HCT116 (cell line): ENCODE measurements at regions not wholly inside any gene's neighbourhood (a gene's known extent, or its start where the extent isn't known, plus 50 kb on each side); places are given as distances from the start of the nearest gene placed in this dataset.

Experiments used
- ATAC-seq: fragments of 200-7000 bp; cut with Tn5 transposase; 2 replicates; pipeline ENCODE4 v1.9.1; 2020; ENCODE audit warnings: mild to moderate bottlenecking, moderate library complexity
- BruUV-seq: library from RNA; stranded (reverse); fragments of 400-500 nt; replicated peaks from 2 replicates; lab custom pipeline; 2021; lab: Mats Ljungman, UMichigan
- CTCF ChIA-PET: fragments of 300-600 bp; sonication (Branson Sonifier 250); formaldehyde crosslinking; loops from one replicate; lab custom pipeline; 2021; ENCODE audit warnings: antibody characterized with exemption; lab: Charles Lee
- POLR2A ChIA-PET: fragments of 300-600, 350-600 bp; sonication (Branson Sonifier 250); formaldehyde crosslinking; loops from one replicate; lab custom pipeline; 2021; ENCODE audit warnings: antibody characterized with exemption; lab: Charles Lee
- RAD21 ChIA-PET, 2 experiments: fragments of 300-600 bp; sonication (Branson Sonifier 250); formaldehyde crosslinking; loops; one replicate each; lab custom pipeline; 2023; ENCODE audit warnings: low total read pairs in 2 of 2; ENCODE audit not compliant: uncharacterized antibody in 2 of 2, unreplicated experiment in 2 of 2, low non-redundant PET in 1 of 2; lab: Charles Lee
- DNase-seq: peaks from one replicate; pipeline ENCODE4 v3.0.0-alpha.2; 2010; ENCODE audit warnings: low read depth, low spot score
- H2AFZ ChIP-seq: fragments of 200-600 bp; shearing (Covaris generic), sonication (generic); 2 replicates; pipeline ENCODE4 v1.6.1; 2017; ENCODE audit warnings: low read depth, mixed run types, mixed read lengths, antibody characterized with exemption, low read length; ENCODE audit not compliant: poor library complexity, severe bottlenecking
- H3K27ac ChIP-seq: 2 replicates; pipeline ENCODE4 v1.5.1; 2012; ENCODE audit warnings: low read depth, low read length
- H3K27me3 ChIP-seq: fragments of 200-600 bp; sonication (generic); 2 replicates; pipeline ENCODE4 v1.6.1; 2016; ENCODE audit warnings: mixed run types, low read length, mixed read lengths; ENCODE audit not compliant: insufficient read depth
- H3K36me3 ChIP-seq, 2 experiments: fragments of 200-500 bp in 1 of 2; fragments of 200-600 bp in 1 of 2; sonication (Bioruptor generic) in 1 of 2; sonication (generic) in 1 of 2; 2 replicates each; pipeline versions ENCODE4 v1.5.1 to v1.6.1; 2014 to 2016; ENCODE audit warnings: low read length in 2 of 2, inconsistent platforms in 1 of 2, mixed read lengths in 1 of 2, mixed run types in 1 of 2; ENCODE audit not compliant: insufficient read depth in 2 of 2, control insufficient read depth in 1 of 2
- H3K4me1 ChIP-seq, 2 experiments: fragments of 200-600 bp in 1 of 2; sonication (generic) in 1 of 2; 2 replicates each; pipeline versions ENCODE4 v1.5.1 to v1.6.1; 2012 to 2017; ENCODE audit warnings: low read length in 2 of 2, inconsistent platforms in 1 of 2, mild to moderate bottlenecking in 1 of 2, mixed read lengths in 1 of 2, mixed run types in 1 of 2, moderate library complexity in 1 of 2; ENCODE audit not compliant: insufficient read depth in 2 of 2, control insufficient read depth in 1 of 2
- H3K4me2 ChIP-seq: fragments of 200-600 bp; sonication (generic); 2 replicates; pipeline ENCODE4 v1.6.1; 2017; ENCODE audit warnings: mixed run types, low read length, mixed read lengths
- H3K4me3 ChIP-seq, 2 experiments: fragments of 200-600 bp in 1 of 2; sonication (generic) in 1 of 2; replicated peaks in 1 of 2; 2 replicates each; pipeline ENCODE4 v1.5.1; 2011 to 2016; ENCODE audit warnings: low read length in 2 of 2, control low read depth in 1 of 2, low read depth in 1 of 2, mild to moderate bottlenecking in 1 of 2, mixed read lengths in 1 of 2, mixed run types in 1 of 2
- H3K79me2 ChIP-seq: fragments of 200-600 bp; sonication (generic); 2 replicates; pipeline ENCODE4 v1.6.1; 2017; ENCODE audit warnings: mild to moderate bottlenecking, mixed run types, low read length, moderate library complexity, mixed read lengths; ENCODE audit not compliant: insufficient read depth
- H3K9ac ChIP-seq: fragments of 200-600 bp; sonication (generic); 2 replicates; pipeline ENCODE4 v1.6.1; 2016; ENCODE audit warnings: low read length, mixed read lengths
- H3K9me2 ChIP-seq: fragments of 200-600 bp; sonication (generic), shearing (Covaris generic); 2 replicates; pipeline ENCODE4 v1.6.1; 2017; ENCODE audit warnings: mixed run types, mild to moderate bottlenecking, moderate library complexity; ENCODE audit not compliant: insufficient read depth
- H3K9me3 ChIP-seq, 2 experiments: fragments of 200-500 bp in 1 of 2; fragments of 200-600 bp in 1 of 2; sonication (Bioruptor generic) in 1 of 2; sonication (generic) in 1 of 2; 2 replicates each; pipeline ENCODE4 v1.6.1; 2014 to 2017; ENCODE audit warnings: low read length in 2 of 2, mixed read lengths in 2 of 2, inconsistent platforms in 1 of 2, low read depth in 1 of 2, mild to moderate bottlenecking in 1 of 2, mixed run types in 1 of 2, moderate library complexity in 1 of 2; ENCODE audit not compliant: control insufficient read depth in 1 of 2, insufficient read depth in 1 of 2
- H4K20me1 ChIP-seq: fragments of 200-600 bp; sonication (generic), shearing (Covaris generic); 2 replicates; pipeline ENCODE4 v1.6.1; 2017; ENCODE audit warnings: mixed run types, mild to moderate bottlenecking, moderate library complexity; ENCODE audit not compliant: insufficient read depth
- CBX3 ChIP-seq: IDR thresholded peaks from 2 replicates; pipeline ENCODE4 v1.6.1; 2012; ENCODE audit warnings: low read depth
- CEBPB ChIP-seq: IDR thresholded peaks from 2 replicates; pipeline ENCODE4 v1.6.1; 2012; ENCODE audit warnings: low read depth
- EGR1 ChIP-seq: IDR thresholded peaks from 2 replicates; pipeline ENCODE4 v1.6.1; 2012; ENCODE audit warnings: low read depth
- EZH2phosphoT487 ChIP-seq: fragments of 200-600 bp; IDR thresholded peaks from 2 replicates; pipeline ENCODE4 v1.6.1; 2018; ENCODE audit warnings: antibody characterized with exemption, borderline replicate concordance
- FOSL1 ChIP-seq: IDR thresholded peaks from 2 replicates; pipeline ENCODE4 v1.6.1; 2012; ENCODE audit warnings: low read depth
- POLR2A ChIP-seq: IDR thresholded peaks from 2 replicates; pipeline ENCODE4 v1.7.0; 2011; ENCODE audit warnings: borderline replicate concordance; ENCODE audit not compliant: insufficient read depth, insufficient read length; ENCODE audit errors: extremely low read depth
- RAD21 ChIP-seq: IDR thresholded peaks from 2 replicates; pipeline ENCODE4 v1.6.1; 2012; ENCODE audit warnings: low read depth, mild to moderate bottlenecking
- SIN3A ChIP-seq: IDR thresholded peaks from 2 replicates; pipeline ENCODE4 v1.6.1; 2012; ENCODE audit warnings: low read depth
- SP1 ChIP-seq: IDR thresholded peaks from 2 replicates; pipeline ENCODE4 v1.6.1; 2012; ENCODE audit warnings: low read depth
- SRF ChIP-seq: IDR thresholded peaks from 2 replicates; pipeline ENCODE4 v1.6.1; 2012; ENCODE audit warnings: low read depth
- TCF7L2 ChIP-seq: IDR thresholded peaks from 2 replicates; pipeline ENCODE4 v1.7.0; 2011; ENCODE audit warnings: borderline replicate concordance, inconsistent platforms; ENCODE audit not compliant: insufficient read depth, insufficient read length; ENCODE audit errors: extremely low read depth
- YY1 ChIP-seq: IDR thresholded peaks from 2 replicates; pipeline ENCODE4 v1.6.1; 2011; ENCODE audit warnings: low read length, low read depth, moderate library complexity, mild to moderate bottlenecking; ENCODE audit not compliant: insufficient replicate concordance; ENCODE audit errors: extremely low read depth
- intact Hi-C: fragments of 100-400 bp; cut with micrococcal nuclease; formaldehyde crosslinking; loops from 2 replicates; pipeline ENCODE4 v1.10.0; 2022
- TF ChIP-seq, protein P1 (sequence below): IDR thresholded peaks from 2 replicates; pipeline ENCODE4 v1.6.1; 2012

DNA sequence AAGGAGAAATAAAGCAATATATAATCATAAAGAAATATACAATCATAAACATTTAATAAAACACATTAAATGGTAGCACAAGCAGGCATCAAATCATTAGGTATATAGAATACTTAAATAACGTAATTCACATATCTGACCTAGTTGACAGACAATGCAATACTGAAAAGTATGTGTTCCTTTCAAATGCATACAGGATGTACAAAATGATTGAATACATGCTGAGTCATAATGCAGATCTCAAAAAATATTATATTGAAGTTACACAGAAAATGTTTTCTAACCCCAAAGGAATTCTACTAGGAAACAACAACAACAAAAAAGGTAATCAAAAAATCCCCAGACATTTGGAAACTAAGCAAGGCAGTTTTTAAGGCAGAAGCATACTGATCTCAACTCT, 1072.0 kb upstream of the INTU start (continued):
- TF ChIP-seq RAD21 (no peak), SIN3A (no peak), TCF7L2 (no peak), FOSL1 (no peak), SP1 (no peak)

GRCh38 chr4:126563389-126563788, 1069.4 kb upstream of the INTU start:
- Histone ChIP-seq H3K79me2 (no peaks in the 10 kb centered on the region), H3K27me3 (no peaks in the 10 kb centered on the region), H3K9me2 (no peaks in the 10 kb centered on the region), H3K36me3 (no peaks in the 10 kb centered on the region), H3K9me3 (no peaks in the 10 kb centered on the region), H4K20me1 (no peaks in the 10 kb centered on the region), H3K9ac (no peak overlapping the region), H2AFZ (no peak overlapping the region), H3K4me2 (no peak overlapping the region), H3K4me3 (no peak overlapping the region), H3K27ac (no peak overlapping the region), H3K4me1 (no peaks in the 10 kb centered on the region)
- CTCF ChIA-PET = no interaction called here
- DNase-seq (no peak), ATAC-seq (no peak)
- RAD21 ChIA-PET = no interaction called here
- no TSS peak for BruUV-seq
- intact Hi-C loops = no loop called here
- POLR2A ChIA-PET = no interaction called here
- TF ChIP-seq SRF = no peak
- TF ChIP-seq TCF7L2 = no peak
- TF ChIP-seq EZH2phosphoT487 = no peak
- TF ChIP-seq POLR2A = no peak
- no peak for TF ChIP-seq CEBPB
- TF ChIP-seq RAD21 = no peak
- no peak for TF ChIP-seq EGR1
- TF ChIP-seq, protein P1, sequence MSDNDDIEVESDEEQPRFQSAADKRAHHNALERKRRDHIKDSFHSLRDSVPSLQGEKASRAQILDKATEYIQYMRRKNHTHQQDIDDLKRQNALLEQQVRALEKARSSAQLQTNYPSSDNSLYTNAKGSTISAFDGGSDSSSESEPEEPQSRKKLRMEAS = no peak
- no peak for TF ChIP-seq YY1
- no peak for TF ChIP-seq CBX3
